GM18870 (cell line): ENCODE measurements at regions not wholly inside any gene's neighbourhood (a gene's known extent, or its start where the extent isn't known, plus 50 kb on each side); places are given as distances from the start of the nearest gene placed in this dataset.

Experiments
- ATAC-seq: cut with Tn5 transposase; IDR thresholded peaks from one replicate; pipeline ENCODE4 v1.9.1; 2021; ENCODE audit warnings: moderate library complexity; ENCODE audit not compliant: unreplicated experiment

- ATAC-seq: no peak
Observed at GRCh38 chr11:97107604-97108003, 717.8 kb downstream of the JRKL start.

GRCh38 chr11:97109078-97109477 is 719.3 kb downstream of the JRKL start:
- peak; percentile 39 for ATAC-seq

- no peak for ATAC-seq
Observed at GRCh38 chr11:97110376-97110775, 720.6 kb downstream of the JRKL start.

- no peak for ATAC-seq
Observed at GRCh38 chr11:97111559-97111958, 721.7 kb downstream of the JRKL start.

GRCh38 chr11:97118614-97119200 is 728.9 kb downstream of the JRKL start:
- ATAC-seq: no peak

- no peak for ATAC-seq
Observed at GRCh38 chr11:97123237-97123636, 733.4 kb downstream of the JRKL start.

GRCh38 chr11:97136067-97136466 is 746.3 kb downstream of the JRKL start:
- ATAC-seq: no peak

GRCh38 chr11:97140885-97141494 is 751.2 kb downstream of the JRKL start:
- no peak for ATAC-seq

- ATAC-seq: no peak
Observed at GRCh38 chr11:97143463-97143862, 753.6 kb downstream of the JRKL start.

GRCh38 chr11:97149741-97150140 is 759.9 kb downstream of the JRKL start:
- no peak for ATAC-seq

- no peak for ATAC-seq
Observed at GRCh38 chr11:97157221-97157740, 767.5 kb downstream of the JRKL start.

- no peak for ATAC-seq
Observed at GRCh38 chr11:97158243-97158642, 768.4 kb downstream of the JRKL start.

GRCh38 chr11:97163631-97164191 is 773.9 kb downstream of the JRKL start:
- no peak for ATAC-seq

- ATAC-seq: no peak
Observed at GRCh38 chr11:97201743-97202612, 812.2 kb downstream of the JRKL start.

- ATAC-seq: no peak
Observed at GRCh38 chr11:97202613-97203292, 812.9 kb downstream of the JRKL start.

- ATAC-seq: no peak
Observed at GRCh38 chr11:97218011-97218410, 828.2 kb downstream of the JRKL start.

GRCh38 chr11:97223647-97224046 is 833.8 kb downstream of the JRKL start:
- ATAC-seq: no peak

GRCh38 chr11:97224396-97224795 is 834.6 kb downstream of the JRKL start:
- ATAC-seq: no peak

GRCh38 chr11:97225794-97226193 is 836.0 kb downstream of the JRKL start:
- ATAC-seq: no peak

GRCh38 chr11:97229936-97230335 is 840.1 kb downstream of the JRKL start:
- no peak for ATAC-seq

- no peak for ATAC-seq
Observed at GRCh38 chr11:97231231-97231630, 841.4 kb downstream of the JRKL start.
